Ammon's horn (tissue), 1 donor: ENCODE measurements at regions not wholly inside any gene's neighbourhood (a gene's known extent, or its start where the extent isn't known, plus 50 kb on each side); places are given as distances from the start of the nearest gene placed in this dataset.

Experiments
- DNase-seq: peaks from one replicate; pipeline ENCODE4 v3.0.0-alpha.2; 2016; ENCODE audit warnings: low spot score

GRCh38 chr13:109859216-109859835, 72.9 kb upstream of the IRS2 start:
- no peak for DNase-seq

GRCh38 chr13:109858319-109858718, 71.9 kb upstream of the IRS2 start:
- no peak for DNase-seq

- no peak for DNase-seq
These were observed 71.4 kb upstream of the IRS2 start for GRCh38 chr13:109857803-109858202.

- no peak for DNase-seq
These were observed 70.9 kb upstream of the IRS2 start for GRCh38 chr13:109857325-109857724.

GRCh38 chr13:109856350-109856749, 70.0 kb upstream of the IRS2 start:
- no peak for DNase-seq

- DNase-seq: no peak
These were observed 66.8 kb upstream of the IRS2 start for GRCh38 chr13:109853153-109853552.

- DNase-seq: no peak
These were observed 59.8 kb upstream of the IRS2 start for GRCh38 chr13:109846185-109846584.

GRCh38 chr13:109844396-109844795, 58.0 kb upstream of the IRS2 start:
- DNase-seq: no peak

GRCh38 chr13:109843695-109844094, 57.3 kb upstream of the IRS2 start:
- DNase-seq: no peak

- DNase-seq: no peak
These were observed 56.0 kb upstream of the IRS2 start for GRCh38 chr13:109842212-109842920.

GRCh38 chr13:109840893-109841287, 54.5 kb upstream of the IRS2 start:
- no peak for DNase-seq

- DNase-seq: peak; percentile 25
These were observed 54.0 kb upstream of the IRS2 start for GRCh38 chr13:109840201-109840892.

- no peak for DNase-seq
These were observed 50.5 kb upstream of the IRS2 start for GRCh38 chr13:109836629-109837607.
